ENCODE measurements at regions not wholly inside any gene's neighbourhood (a gene's known extent, or its start where the extent isn't known, plus 50 kb on each side); places are given as distances from the start of the nearest gene placed in this dataset.

DNA sequence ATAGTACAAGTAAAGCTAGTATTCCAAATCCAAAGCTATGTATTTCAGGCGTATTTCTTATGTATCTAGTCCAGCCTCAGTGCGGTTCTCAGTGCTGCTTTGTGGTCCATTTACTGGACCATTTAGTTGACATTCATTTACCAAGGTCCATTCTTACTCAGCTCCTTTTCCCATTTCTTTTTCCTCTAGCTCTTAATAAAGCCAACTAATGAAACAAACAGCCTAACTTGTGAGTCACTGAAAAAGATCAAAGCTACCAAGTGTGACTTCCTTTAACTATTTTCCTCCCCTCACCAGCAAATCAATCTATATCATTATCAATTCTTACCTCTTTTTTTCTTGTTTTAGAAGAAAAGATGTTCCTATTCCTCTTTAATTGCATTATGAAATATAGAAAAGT lies 64.0 kb downstream of the CYB561 start:
- DNase-seq: no peak

All from suppressor macrophage (primary cell).